ENCODE measurements at regions not wholly inside any gene's neighbourhood (a gene's known extent, or its start where the extent isn't known, plus 50 kb on each side); places are given as distances from the start of the nearest gene placed in this dataset.

- ChIA-PET POLR2A (no interaction called here), CTCF (no interaction called here)
Measured at GRCh38 chr5:159861086-159861485, 55.2 kb upstream of the ADRA1B start.

More at GRCh38 chr5:159861086-159861485, 55.2 kb upstream of the ADRA1B start:
- no peaks in the 10 kb centered on the region for H3K36me3 ChIP-seq (ENCODE audit: control insufficient read depth in 2 of 2, extremely low read depth in 1 of 2, insufficient read depth in 2 of 2, low read length in 2 of 2)
- H3K79me2 ChIP-seq (ENCODE audit: control insufficient read depth, insufficient read depth, low read length) = no peaks in the 10 kb centered on the region
- dilution Hi-C loops (cut with MboI; ENCODE audit: extremely low pct_ligation_motif_present, low sequenced_read_pairs) (no loop called here), intact Hi-C loops (cut with micrococcal nuclease) (no loop called here)
- H3K27me3 ChIP-seq (ENCODE audit: control insufficient read depth in 2 of 2, insufficient read depth in 2 of 2, low read length in 2 of 2) = no peaks in the 10 kb centered on the region
- BruUV-seq (replicated peaks) = no TSS peak
- no peak overlapping the region for H2AFZ ChIP-seq (ENCODE audit: low read depth, low read length)
- H4K20me1 ChIP-seq (replicated peaks; ENCODE audit: control insufficient read depth, extremely low read depth, insufficient read depth, low read length) = no peaks in the 10 kb centered on the region
- H3K9ac ChIP-seq (replicated peaks; ENCODE audit: extremely low read depth, insufficient read depth, low read length) = no peak overlapping the region
- no peaks in the 10 kb centered on the region for H3K9me3 ChIP-seq (replicated peaks; ENCODE audit: control insufficient read depth, insufficient read depth, low read length)
- H3K27ac ChIP-seq (ENCODE audit: insufficient read depth, low read depth, low read length) = no peak overlapping the region
- no peak for DNase-seq (ENCODE audit: low read depth, low spot score)
- H3K4me2 ChIP-seq (ENCODE audit: insufficient read depth, low read length) = no peak overlapping the region
- TF ChIP-seq GATA2 (IDR thresholded peaks at IDR 0.05; ENCODE audit: insufficient read depth, insufficient read length, low read depth, low read length) (no peak), CTCF (IDR thresholded peaks at IDR 0.05; ENCODE audit: extremely low read depth in 1 of 2, insufficient read depth in 1 of 2, low read depth in 1 of 2, low read length in 2 of 2) (no peak), POLR2AphosphoS5 (IDR thresholded peaks at IDR 0.05; ENCODE audit: insufficient read depth, low read depth, low read length) (no peak), POLR2A (IDR thresholded peaks at IDR 0.05; ENCODE audit: low read depth, low read length) (no peak), MYC (IDR thresholded peaks at IDR 0.05; ENCODE audit: low read depth, low read length) (no peak)
- H3K4me1 ChIP-seq (ENCODE audit: control insufficient read depth, extremely low read depth, insufficient read depth, low read length) = no peaks in the 10 kb centered on the region
- no peaks in the 10 kb centered on the region for H3K9me1 ChIP-seq (replicated peaks; ENCODE audit: control insufficient read depth, extremely low read depth, insufficient read depth, low read length)
- H3K4me3 ChIP-seq (replicated peaks in 1 of 3; ENCODE audit: insufficient read depth in 1 of 3, low read depth in 1 of 3, low read length in 3 of 3) = no peak overlapping the region
- FAIRE-seq = no peak
